Adipocyte (in vitro differentiated cells): ENCODE measurements at regions not wholly inside any gene's neighbourhood (a gene's known extent, or its start where the extent isn't known, plus 50 kb on each side); places are given as distances from the start of the nearest gene placed in this dataset.

ENCODE experiments used
- DNase-seq: peaks from one replicate; pipeline ENCODE4 v3.0.0-alpha.2; 2015; ENCODE audit warnings: low read depth
- H3K27me3 ChIP-seq: replicated peaks from 2 replicates; pipeline ENCODE4 v1.7.0; 2013; ENCODE audit warnings: mild to moderate bottlenecking, low read length, moderate library complexity; ENCODE audit not compliant: control insufficient read depth, insufficient read depth
- H3K36me3 ChIP-seq: 2 replicates; pipeline ENCODE4 v1.7.0; 2013; ENCODE audit warnings: low read length, mild to moderate bottlenecking, moderate library complexity; ENCODE audit not compliant: control insufficient read depth, insufficient read depth, severe bottlenecking
- H3K4me1 ChIP-seq: 2 replicates; pipeline ENCODE4 v1.7.0; 2013; ENCODE audit warnings: mild to moderate bottlenecking, low read length, moderate library complexity; ENCODE audit not compliant: control insufficient read depth, insufficient read depth
- H3K4me3 ChIP-seq: 2 replicates; pipeline ENCODE4 v1.7.0; 2013; ENCODE audit warnings: mild to moderate bottlenecking, low read length, moderate library complexity
- H3K9ac ChIP-seq: 2 replicates; pipeline ENCODE4 v1.7.0; 2013; ENCODE audit warnings: mild to moderate bottlenecking, low read length, moderate library complexity
- H3K9me3 ChIP-seq: 2 replicates; pipeline ENCODE4 v1.7.0; 2013; ENCODE audit warnings: mild to moderate bottlenecking, low read length, moderate library complexity; ENCODE audit not compliant: control insufficient read depth

- H3K27me3 ChIP-seq, result no peaks in the 10 kb centered on the region
- H3K4me1 ChIP-seq, result peaks cover 31% of the 10 kb centered on the region
- no peak overlapping the region for H3K4me3 ChIP-seq
- H3K9me3 ChIP-seq, result no peaks in the 10 kb centered on the region
- no peak for DNase-seq
- H3K9ac ChIP-seq, result no peak overlapping the region
- H3K36me3 ChIP-seq, result no peaks in the 10 kb centered on the region
These were observed 281.8 kb upstream of the KLF6 start for GRCh38 chr10:4066581-4067390.

DNA sequence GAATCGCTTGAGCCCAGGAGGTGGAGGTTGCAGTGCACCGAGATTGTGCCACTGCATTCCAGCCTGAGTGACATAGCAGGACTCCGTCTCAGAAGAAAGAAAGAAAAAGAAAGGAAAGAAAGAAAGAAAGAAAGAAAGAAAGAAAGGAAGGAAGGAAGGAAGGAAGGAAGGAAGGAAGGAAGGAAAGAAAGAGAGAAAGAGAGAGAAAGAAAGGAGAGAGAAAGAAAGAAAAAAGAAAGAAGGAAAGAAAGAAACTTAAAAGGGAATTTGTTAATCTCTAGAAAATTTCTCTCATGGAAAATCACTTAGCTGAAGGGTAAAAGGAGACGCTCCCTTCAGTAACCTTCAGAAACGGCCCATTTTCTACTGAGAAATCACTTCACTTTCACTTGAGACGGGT is 279.5 kb upstream of the KLF6 start:
- DNase-seq, result no peak
- H3K27me3 ChIP-seq, result no peaks in the 10 kb centered on the region
- no peaks in the 10 kb centered on the region for H3K9me3 ChIP-seq
- H3K9ac ChIP-seq, result no peak overlapping the region
- peaks cover 36% of the 10 kb centered on the region for H3K4me1 ChIP-seq
- no peak overlapping the region for H3K4me3 ChIP-seq
- H3K36me3 ChIP-seq, result no peaks in the 10 kb centered on the region

GRCh38 chr10:4063717-4064116 is 278.7 kb upstream of the KLF6 start:
- Histone ChIP-seq H3K27me3 (no peaks in the 10 kb centered on the region), H3K9me3 (no peaks in the 10 kb centered on the region), H3K4me1 (peaks cover 38% of the 10 kb centered on the region), H3K4me3 (no peak overlapping the region), H3K9ac (no peak overlapping the region), H3K36me3 (no peaks in the 10 kb centered on the region)
- DNase-seq, result no peak

DNA sequence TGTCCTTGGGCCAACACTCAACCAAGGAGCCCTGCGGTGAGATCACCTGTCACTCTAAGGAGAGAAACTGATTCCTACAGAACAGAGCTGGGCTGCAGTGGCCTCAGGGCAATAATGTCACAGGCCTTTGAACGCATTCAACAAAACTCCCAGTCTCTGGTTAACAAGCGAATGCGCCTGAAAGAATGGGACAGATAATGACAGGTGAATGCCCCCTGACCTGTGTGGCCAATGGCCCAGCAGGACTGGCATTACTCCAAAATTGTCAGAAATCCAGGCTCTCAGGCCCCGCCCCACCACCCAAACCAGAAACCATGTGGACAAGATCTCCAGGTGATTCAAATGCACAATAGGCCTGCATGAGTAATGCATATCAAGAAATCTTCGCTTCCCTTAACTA is 277.7 kb upstream of the KLF6 start:
- H3K9ac ChIP-seq, result peak overlapping the region; percentile 18
- no peaks in the 10 kb centered on the region for H3K36me3 ChIP-seq
- peaks cover 42% of the 10 kb centered on the region for H3K4me1 ChIP-seq
- no peaks in the 10 kb centered on the region for H3K27me3 ChIP-seq
- no peak overlapping the region for H3K4me3 ChIP-seq
- no peaks in the 10 kb centered on the region for H3K9me3 ChIP-seq
- no peak for DNase-seq

DNA sequence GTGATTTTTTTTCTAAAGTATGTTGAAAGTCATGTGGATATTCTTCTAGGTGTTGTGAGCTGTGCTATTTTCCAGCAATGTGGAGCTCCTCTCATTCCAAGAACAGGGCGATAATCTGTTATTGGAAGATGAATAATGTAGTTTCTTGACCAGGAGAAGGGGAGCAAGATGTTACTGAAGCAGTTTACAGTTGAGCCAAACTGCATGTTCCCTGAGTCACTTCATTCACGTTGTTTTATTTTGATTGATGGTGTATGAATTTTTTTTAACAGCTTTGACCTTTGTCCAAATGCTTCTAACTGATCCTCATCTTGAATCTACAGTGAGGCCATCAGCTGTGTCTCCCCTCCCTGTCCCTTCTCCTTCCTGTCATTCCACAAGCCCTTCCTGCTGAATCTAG is 277.1 kb upstream of the KLF6 start:
- H3K4me1 ChIP-seq, result peaks cover 37% of the 10 kb centered on the region
- H3K27me3 ChIP-seq, result no peaks in the 10 kb centered on the region
- H3K9me3 ChIP-seq, result no peaks in the 10 kb centered on the region
- H3K36me3 ChIP-seq, result no peaks in the 10 kb centered on the region
- H3K9ac ChIP-seq, result peak overlapping the region; percentile 47
- peak overlapping the region; percentile 54 for H3K4me3 ChIP-seq
- DNase-seq, result no peak

DNA sequence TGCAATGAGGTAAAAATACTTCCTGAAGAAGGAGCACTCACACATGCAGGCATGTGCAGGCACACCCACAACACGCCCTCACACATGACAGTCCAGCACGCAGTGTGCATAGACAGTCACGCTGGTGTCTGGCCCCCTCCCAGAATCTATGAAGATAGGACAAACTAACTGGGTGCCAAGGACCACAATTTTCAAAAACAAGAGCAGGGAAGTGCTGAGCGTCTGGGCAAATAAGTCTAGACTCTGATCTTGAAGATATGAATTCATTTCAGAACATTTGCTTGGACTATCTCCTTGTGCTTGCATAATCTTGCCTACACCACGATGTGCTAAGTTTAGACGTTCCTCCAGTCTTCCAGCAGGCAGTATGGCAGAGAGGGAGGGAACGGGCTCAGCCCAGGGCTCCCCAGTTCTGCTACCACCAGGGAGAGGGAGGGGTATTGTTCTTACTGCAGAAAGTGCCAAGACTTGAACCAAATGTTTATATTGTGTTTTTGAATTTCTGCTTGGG is 276.5 kb upstream of the KLF6 start:
- no peak for DNase-seq
- Histone ChIP-seq H3K4me1 (peaks cover 33% of the 10 kb centered on the region), H3K27me3 (no peaks in the 10 kb centered on the region), H3K9me3 (no peaks in the 10 kb centered on the region), H3K9ac (peak overlapping the region; percentile 47), H3K36me3 (no peaks in the 10 kb centered on the region), H3K4me3 (peak overlapping the region; percentile 54)

DNA sequence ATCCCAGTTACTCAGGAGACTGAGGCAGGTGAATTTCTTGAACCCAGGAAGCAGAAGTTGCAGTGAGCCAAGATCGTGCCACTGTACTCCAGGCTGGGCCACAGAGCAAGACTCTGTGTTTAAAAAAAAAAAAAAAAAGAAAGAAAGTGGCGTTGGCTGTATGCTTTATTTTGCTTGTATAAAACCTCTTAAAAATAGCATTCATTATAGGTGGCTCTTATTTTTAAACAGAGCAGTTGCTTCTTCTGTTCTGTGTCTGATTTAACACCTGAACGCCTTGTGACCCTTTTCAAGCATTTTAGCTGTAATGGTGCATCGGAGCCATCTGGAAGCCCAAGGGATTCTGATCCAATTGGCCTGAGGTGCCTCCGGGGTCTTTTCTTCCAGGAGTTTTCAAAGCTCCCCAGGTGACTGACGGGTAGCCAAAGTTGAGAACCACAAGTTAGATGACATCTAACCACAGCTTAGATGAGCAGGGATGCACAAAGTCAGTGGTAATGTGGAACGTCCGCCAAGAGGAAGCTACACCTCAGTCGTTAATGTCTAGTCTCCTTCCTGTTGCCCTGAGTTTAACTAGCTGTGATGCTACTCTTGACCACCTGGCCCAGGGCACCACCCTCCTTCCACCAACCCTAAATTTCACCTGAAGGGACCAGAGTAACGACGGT is 274.6 kb upstream of the KLF6 start:
- Histone ChIP-seq H3K4me3 (no peak overlapping the region), H3K9me3 (no peaks in the 10 kb centered on the region), H3K4me1 (peaks cover 33% of the 10 kb centered on the region), H3K9ac (no peak overlapping the region), H3K36me3 (no peaks in the 10 kb centered on the region), H3K27me3 (no peaks in the 10 kb centered on the region)
- no peak for DNase-seq

DNA sequence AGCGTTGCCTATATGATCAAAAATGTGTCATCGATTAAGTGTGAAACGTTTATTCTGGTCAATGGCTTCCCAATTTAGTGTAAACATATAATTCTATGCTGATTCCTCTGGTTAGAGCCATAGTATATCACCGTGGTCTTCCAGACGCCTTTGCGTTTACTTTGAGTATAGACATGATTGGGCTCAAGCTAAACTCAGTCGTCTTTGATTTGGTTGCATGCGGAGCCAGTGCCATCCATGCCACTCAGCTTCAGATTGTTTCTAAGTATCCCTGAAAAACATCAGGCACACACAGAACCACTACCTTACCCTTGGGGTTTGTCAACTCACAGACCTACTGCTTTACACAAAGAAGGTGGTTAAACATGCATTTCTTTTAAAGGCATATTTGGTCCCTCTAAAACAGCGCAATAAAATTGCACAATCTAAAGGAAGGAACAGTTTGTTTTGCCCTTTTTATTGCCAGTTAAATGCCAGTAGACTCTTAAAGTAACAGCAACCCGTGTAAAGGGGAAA is 273.6 kb upstream of the KLF6 start:
- no peaks in the 10 kb centered on the region for H3K36me3 ChIP-seq
- no peak overlapping the region for H3K9ac ChIP-seq
- H3K4me1 ChIP-seq, result peaks cover 33% of the 10 kb centered on the region
- no peaks in the 10 kb centered on the region for H3K9me3 ChIP-seq
- DNase-seq, result no peak
- H3K4me3 ChIP-seq, result no peak overlapping the region
- H3K27me3 ChIP-seq, result no peaks in the 10 kb centered on the region

DNA sequence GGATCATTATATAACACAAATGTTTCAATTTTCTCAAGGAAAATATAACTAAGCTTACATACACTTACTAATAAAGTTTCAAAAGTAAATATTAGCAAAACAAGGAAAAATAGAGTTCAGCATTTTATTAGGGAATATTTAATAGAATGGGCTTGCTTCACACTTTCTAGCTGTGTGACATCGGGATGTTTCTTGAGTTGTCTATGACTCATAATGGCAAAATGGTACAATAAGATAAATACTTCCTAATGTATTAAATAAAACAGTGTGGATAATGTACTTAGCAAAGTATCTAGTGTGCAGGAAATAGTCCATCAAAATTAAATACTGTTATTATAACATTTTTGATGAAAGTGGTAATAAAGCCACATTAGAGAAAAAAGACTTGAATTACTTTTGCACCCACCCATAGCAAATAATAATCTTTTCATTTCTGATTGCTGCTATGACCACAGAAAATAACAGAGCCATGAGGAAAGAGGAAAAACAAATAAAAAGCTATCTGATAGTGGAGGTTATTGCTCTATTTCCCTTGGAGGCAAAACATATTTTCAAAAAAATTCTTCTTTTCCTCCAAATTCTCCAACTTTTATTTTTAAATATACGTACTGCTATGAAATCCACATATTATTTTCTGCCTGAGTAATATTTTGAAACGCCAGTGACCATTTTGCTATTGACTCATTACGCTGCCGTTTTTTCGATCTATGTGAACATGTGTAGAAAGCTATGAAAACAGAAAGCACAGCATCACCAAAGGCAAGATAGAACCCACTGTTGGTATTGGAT is 272.9 kb upstream of the KLF6 start:
- no peak overlapping the region for H3K4me3 ChIP-seq
- H3K27me3 ChIP-seq, result no peaks in the 10 kb centered on the region
- peaks cover 33% of the 10 kb centered on the region for H3K4me1 ChIP-seq
- no peak for DNase-seq
- H3K9me3 ChIP-seq, result no peaks in the 10 kb centered on the region
- H3K9ac ChIP-seq, result no peak overlapping the region
- no peaks in the 10 kb centered on the region for H3K36me3 ChIP-seq

- Histone ChIP-seq H3K9ac (no peak overlapping the region), H3K4me3 (no peak overlapping the region), H3K9me3 (no peaks in the 10 kb centered on the region), H3K4me1 (peaks cover 29% of the 10 kb centered on the region), H3K27me3 (no peaks in the 10 kb centered on the region), H3K36me3 (no peaks in the 10 kb centered on the region)
- no peak for DNase-seq
These were observed 272.0 kb upstream of the KLF6 start for GRCh38 chr10:4057021-4057420.
